ENCODE measurements at regions not wholly inside any gene's neighbourhood (a gene's known extent, or its start where the extent isn't known, plus 50 kb on each side); places are given as distances from the start of the nearest gene placed in this dataset.

GRCh38 chr22:23408321-23408720 lies 171.8 kb downstream of the IGLL1 start:
- no peak for DNase-seq

GRCh38 chr22:23405366-23405851 lies 174.7 kb downstream of the IGLL1 start:
- no peak for DNase-seq

GRCh38 chr22:23404689-23405365 lies 175.3 kb downstream of the IGLL1 start:
- DNase-seq = no peak

- DNase-seq = no peak
These were observed 176.1 kb downstream of the IGLL1 start for GRCh38 chr22:23403720-23404688.

GRCh38 chr22:23403152-23403719 lies 176.9 kb downstream of the IGLL1 start:
- DNase-seq = no peak

GRCh38 chr22:23402275-23403151 lies 177.6 kb downstream of the IGLL1 start:
- no peak for DNase-seq

GRCh38 chr22:23401910-23402274 lies 178.2 kb downstream of the IGLL1 start:
- no peak for DNase-seq

- no peak for DNase-seq
These were observed 178.8 kb downstream of the IGLL1 start for GRCh38 chr22:23401111-23401909.

GRCh38 chr22:23400286-23400981 lies 179.7 kb downstream of the IGLL1 start:
- no peak for DNase-seq

- DNase-seq = no peak
These were observed 180.5 kb downstream of the IGLL1 start for GRCh38 chr22:23399367-23400285.

GRCh38 chr22:23398701-23399366 lies 181.3 kb downstream of the IGLL1 start:
- no peak for DNase-seq

- DNase-seq = no peak
These were observed 182.2 kb downstream of the IGLL1 start for GRCh38 chr22:23397613-23398567.

GRCh38 chr22:23397008-23397612 lies 183.0 kb downstream of the IGLL1 start:
- no peak for DNase-seq

GRCh38 chr22:23396362-23397007 lies 183.6 kb downstream of the IGLL1 start:
- no peak for DNase-seq

- no peak for DNase-seq
These were observed 184.3 kb downstream of the IGLL1 start for GRCh38 chr22:23395530-23396361.
